ENCODE measurements at regions not wholly inside any gene's neighbourhood (a gene's known extent, or its start where the extent isn't known, plus 50 kb on each side); places are given as distances from the start of the nearest gene placed in this dataset.

GRCh38 chr5:165525271-165525670 is 2019.9 kb downstream of the MAT2B start:
- intact Hi-C loops (cut with DNase I): no loop called here
- DNase-seq: no peak
- no peak for ATAC-seq (ENCODE audit: low FRiP score)
- Histone ChIP-seq H3K4me1 (ENCODE audit: control insufficient read depth in 1 of 2, insufficient read depth in 2 of 2, low read length in 2 of 2) (no peaks in the 10 kb centered on the region), H3K9me3 (ENCODE audit: control insufficient read depth, low read length) (peaks cover 1% of the 10 kb centered on the region), H3K27ac (ENCODE audit: low read depth in 1 of 2, low read length in 2 of 2) (no peak overlapping the region), H3K36me3 (ENCODE audit: control insufficient read depth in 1 of 2, insufficient read depth in 2 of 2, low read length in 1 of 2) (no peaks in the 10 kb centered on the region), H3K27me3 (ENCODE audit: control insufficient read depth in 1 of 2, insufficient read depth in 2 of 2, low read length in 1 of 2) (no peaks in the 10 kb centered on the region), H3K4me3 (ENCODE audit: low read length in 2 of 2) (no peak overlapping the region)
- WGBS, 2 donors: 61 to 67% methylated on average over 5 of the region's 5 CpGs

GRCh38 chr5:165526357-165526756 is 2020.9 kb downstream of the MAT2B start:
- intact Hi-C loops (cut with DNase I): no loop called here

GRCh38 chr5:165527577-165527976 is 2022.2 kb downstream of the MAT2B start:
- Histone ChIP-seq H3K27ac (ENCODE audit: low read depth in 1 of 2, low read length in 2 of 2) (no peak overlapping the region), H3K36me3 (ENCODE audit: control insufficient read depth in 1 of 2, insufficient read depth in 2 of 2, low read length in 1 of 2) (no peaks in the 10 kb centered on the region), H3K9me3 (ENCODE audit: control insufficient read depth, low read length) (peaks cover 1% of the 10 kb centered on the region), H3K4me3 (ENCODE audit: low read length in 2 of 2) (no peak overlapping the region), H3K27me3 (ENCODE audit: control insufficient read depth in 1 of 2, insufficient read depth in 2 of 2, low read length in 1 of 2) (no peaks in the 10 kb centered on the region), H3K4me1 (ENCODE audit: control insufficient read depth in 1 of 2, insufficient read depth in 2 of 2, low read length in 2 of 2) (no peaks in the 10 kb centered on the region)
- no peak for DNase-seq
- ATAC-seq (ENCODE audit: low FRiP score): no peak
- intact Hi-C loops (cut with DNase I): no loop called here
- WGBS, 2 donors: 82 to 85% methylated on average over 4 of the region's 4 CpGs

More at GRCh38 chr5:165526357-165526756, 2020.9 kb downstream of the MAT2B start:
- ATAC-seq (ENCODE audit: low FRiP score) (no peak), DNase-seq (no peak)
- no peaks in the 10 kb centered on the region for H3K4me1 ChIP-seq (ENCODE audit: control insufficient read depth in 1 of 2, insufficient read depth in 2 of 2, low read length in 2 of 2)
- H3K27ac ChIP-seq (ENCODE audit: low read depth in 1 of 2, low read length in 2 of 2): no peak overlapping the region
- 80 to 81% methylated on average over 3 of the region's 3 CpGs for WGBS, 2 donors
- no peaks in the 10 kb centered on the region for H3K27me3 ChIP-seq (ENCODE audit: control insufficient read depth in 1 of 2, insufficient read depth in 2 of 2, low read length in 1 of 2)
- H3K4me3 ChIP-seq (ENCODE audit: low read length in 2 of 2): no peak overlapping the region
- no peaks in the 10 kb centered on the region for H3K36me3 ChIP-seq (ENCODE audit: control insufficient read depth in 1 of 2, insufficient read depth in 2 of 2, low read length in 1 of 2)
- peaks cover 1% of the 10 kb centered on the region for H3K9me3 ChIP-seq (ENCODE audit: control insufficient read depth, low read length)

DNA sequence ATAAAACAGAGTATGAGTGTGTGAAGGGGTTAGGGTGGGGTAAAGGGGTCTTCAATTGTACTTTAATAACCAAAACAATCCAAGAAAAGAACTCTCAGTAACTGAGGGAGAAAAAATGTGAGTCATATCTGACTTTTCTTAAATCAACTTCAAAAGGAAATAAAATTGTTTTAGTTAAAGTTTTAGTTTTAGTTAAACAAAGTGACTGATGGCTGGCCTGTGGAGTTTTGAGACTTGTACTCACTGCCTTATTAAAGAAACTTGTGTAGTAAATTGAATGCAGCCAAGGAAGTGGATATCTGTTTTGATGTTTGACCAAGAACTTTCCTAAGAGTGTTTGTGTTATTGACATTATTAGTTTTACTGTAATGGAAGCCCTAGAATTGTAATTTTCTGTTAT is 2032.6 kb downstream of the MAT2B start:
- ATAC-seq (ENCODE audit: low FRiP score) (no peak), DNase-seq (no peak)
- intact Hi-C loops (cut with DNase I): no loop called here
- H3K36me3 ChIP-seq (ENCODE audit: control insufficient read depth in 1 of 2, insufficient read depth in 2 of 2, low read length in 1 of 2): no peaks in the 10 kb centered on the region
- no peak overlapping the region for H3K27ac ChIP-seq (ENCODE audit: low read depth in 1 of 2, low read length in 2 of 2)
- H3K4me3 ChIP-seq (ENCODE audit: low read length in 2 of 2): no peak overlapping the region
- H3K27me3 ChIP-seq (ENCODE audit: control insufficient read depth in 1 of 2, insufficient read depth in 2 of 2, low read length in 1 of 2): no peaks in the 10 kb centered on the region
- no peaks in the 10 kb centered on the region for H3K9me3 ChIP-seq (ENCODE audit: control insufficient read depth, low read length)
- H3K4me1 ChIP-seq (ENCODE audit: control insufficient read depth in 1 of 2, insufficient read depth in 2 of 2, low read length in 2 of 2): no peaks in the 10 kb centered on the region

DNA sequence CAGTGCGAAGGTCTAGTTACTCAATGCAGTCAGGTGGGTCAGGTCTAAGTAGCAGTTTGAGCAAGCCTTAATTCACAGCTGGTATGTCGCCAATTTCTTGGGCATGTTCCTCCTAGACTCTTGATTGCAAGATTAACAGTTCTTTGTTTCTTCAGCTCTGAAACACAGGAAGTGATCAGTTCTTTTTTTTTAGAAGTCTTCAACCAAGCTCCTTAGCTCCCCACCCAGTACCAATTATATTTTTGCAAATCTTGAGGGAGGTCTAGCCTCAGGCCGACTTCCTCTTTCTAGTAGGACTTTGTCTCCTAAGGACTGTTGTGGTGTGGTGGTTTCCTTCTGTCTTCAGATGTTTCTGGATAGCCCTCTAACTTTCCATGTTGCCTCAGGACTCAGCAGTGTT is 2054.2 kb downstream of the MAT2B start:
- H3K27me3 ChIP-seq (ENCODE audit: control insufficient read depth in 1 of 2, insufficient read depth in 2 of 2, low read length in 1 of 2): no peaks in the 10 kb centered on the region
- H3K36me3 ChIP-seq (ENCODE audit: control insufficient read depth in 1 of 2, insufficient read depth in 2 of 2, low read length in 1 of 2): no peaks in the 10 kb centered on the region
- DNase-seq: no peak
- 82 to 88% methylated on average over 3 of the region's 3 CpGs for WGBS, 2 donors
- intact Hi-C loops (cut with DNase I): no loop called here
- H3K9me3 ChIP-seq (ENCODE audit: control insufficient read depth, low read length): no peaks in the 10 kb centered on the region
- no peak overlapping the region for H3K4me3 ChIP-seq (ENCODE audit: low read length in 2 of 2)
- ATAC-seq (ENCODE audit: low FRiP score): no peak
- no peak overlapping the region for H3K27ac ChIP-seq (ENCODE audit: low read depth in 1 of 2, low read length in 2 of 2)
- H3K4me1 ChIP-seq (ENCODE audit: control insufficient read depth in 1 of 2, insufficient read depth in 2 of 2, low read length in 2 of 2): no peaks in the 10 kb centered on the region

GRCh38 chr5:165560648-165561047 is 2055.2 kb downstream of the MAT2B start:
- Histone ChIP-seq H3K27ac (ENCODE audit: low read depth in 1 of 2, low read length in 2 of 2) (no peak overlapping the region), H3K9me3 (ENCODE audit: control insufficient read depth, low read length) (no peaks in the 10 kb centered on the region), H3K36me3 (ENCODE audit: control insufficient read depth in 1 of 2, insufficient read depth in 2 of 2, low read length in 1 of 2) (no peaks in the 10 kb centered on the region), H3K4me1 (ENCODE audit: control insufficient read depth in 1 of 2, insufficient read depth in 2 of 2, low read length in 2 of 2) (no peaks in the 10 kb centered on the region), H3K27me3 (ENCODE audit: control insufficient read depth in 1 of 2, insufficient read depth in 2 of 2, low read length in 1 of 2) (no peaks in the 10 kb centered on the region), H3K4me3 (ENCODE audit: low read length in 2 of 2) (no peak overlapping the region)
- intact Hi-C loops (cut with DNase I): no loop called here
- ATAC-seq (ENCODE audit: low FRiP score) (no peak), DNase-seq (no peak)
- WGBS, 2 donors: 29 to 31% methylated on average over 1 of the region's 1 CpG

- ATAC-seq (ENCODE audit: low FRiP score) (no peak), DNase-seq (no peak)
- Histone ChIP-seq H3K9me3 (ENCODE audit: control insufficient read depth, low read length) (no peaks in the 10 kb centered on the region), H3K36me3 (ENCODE audit: control insufficient read depth in 1 of 2, insufficient read depth in 2 of 2, low read length in 1 of 2) (no peaks in the 10 kb centered on the region), H3K4me3 (ENCODE audit: low read length in 2 of 2) (no peak overlapping the region), H3K27me3 (ENCODE audit: control insufficient read depth in 1 of 2, insufficient read depth in 2 of 2, low read length in 1 of 2) (no peaks in the 10 kb centered on the region), H3K27ac (ENCODE audit: low read depth in 1 of 2, low read length in 2 of 2) (no peak overlapping the region), H3K4me1 (ENCODE audit: control insufficient read depth in 1 of 2, insufficient read depth in 2 of 2, low read length in 2 of 2) (no peaks in the 10 kb centered on the region)
- WGBS, 2 donors: 51 to 52% methylated on average over 4 of the region's 4 CpGs
- intact Hi-C loops (cut with DNase I): no loop called here
These were observed 2060.5 kb downstream of the MAT2B start for GRCh38 chr5:165565911-165566310.

GRCh38 chr5:165569551-165569950 is 2064.1 kb downstream of the MAT2B start:
- ATAC-seq (ENCODE audit: low FRiP score) (no peak), DNase-seq (no peak)
- intact Hi-C loops (cut with DNase I): no loop called here
- no peaks in the 10 kb centered on the region for H3K36me3 ChIP-seq (ENCODE audit: control insufficient read depth in 1 of 2, insufficient read depth in 2 of 2, low read length in 1 of 2)
- H3K4me1 ChIP-seq (ENCODE audit: control insufficient read depth in 1 of 2, insufficient read depth in 2 of 2, low read length in 2 of 2): no peaks in the 10 kb centered on the region
- H3K27ac ChIP-seq (ENCODE audit: low read depth in 1 of 2, low read length in 2 of 2): no peak overlapping the region
- no peak overlapping the region for H3K4me3 ChIP-seq (ENCODE audit: low read length in 2 of 2)
- H3K27me3 ChIP-seq (ENCODE audit: control insufficient read depth in 1 of 2, insufficient read depth in 2 of 2, low read length in 1 of 2): peaks cover 0 to 2% of the 10 kb centered on the region in 2 donors
- 70 to 72% methylated on average over 7 of the region's 7 CpGs for WGBS, 2 donors
- H3K9me3 ChIP-seq (ENCODE audit: control insufficient read depth, low read length): peaks cover 2% of the 10 kb centered on the region

DNA sequence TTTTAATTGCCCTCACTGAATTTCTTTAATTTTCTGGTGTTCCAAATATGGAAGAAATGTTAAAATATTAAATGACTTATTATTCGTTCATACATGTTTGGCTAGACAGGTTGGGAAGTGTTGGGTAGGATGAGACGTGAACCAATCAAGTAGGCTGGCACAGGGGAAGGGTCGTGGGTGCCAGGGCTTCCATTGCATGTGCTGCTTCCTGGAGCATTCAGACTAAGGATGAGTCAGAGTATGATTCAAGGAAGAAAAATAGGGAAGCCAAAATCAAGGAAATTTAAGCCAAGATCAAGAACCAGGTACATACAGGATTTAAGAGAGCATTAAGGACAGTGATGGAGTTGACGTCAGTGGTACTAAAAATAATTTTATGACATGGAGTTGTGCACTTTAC is 2068.0 kb downstream of the MAT2B start:
- ATAC-seq (ENCODE audit: low FRiP score): no peak
- Histone ChIP-seq H3K9me3 (ENCODE audit: control insufficient read depth, low read length) (peaks cover 2% of the 10 kb centered on the region), H3K4me3 (ENCODE audit: low read length in 2 of 2) (no peak overlapping the region), H3K36me3 (ENCODE audit: control insufficient read depth in 1 of 2, insufficient read depth in 2 of 2, low read length in 1 of 2) (no peaks in the 10 kb centered on the region), H3K27me3 (ENCODE audit: control insufficient read depth in 1 of 2, insufficient read depth in 2 of 2, low read length in 1 of 2) (peaks cover 0 to 2% of the 10 kb centered on the region in 2 donors), H3K4me1 (ENCODE audit: control insufficient read depth in 1 of 2, insufficient read depth in 2 of 2, low read length in 2 of 2) (no peaks in the 10 kb centered on the region), H3K27ac (ENCODE audit: low read depth in 1 of 2, low read length in 2 of 2) (no peak overlapping the region)
- DNase-seq: no peak
- intact Hi-C loops (cut with DNase I): no loop called here
- 69 to 72% methylated on average over 4 of the region's 4 CpGs for WGBS, 2 donors

Data from aorta (tissue), 5 donors.